HG03565 (cell line): ENCODE measurements at regions not wholly inside any gene's neighbourhood (a gene's known extent, or its start where the extent isn't known, plus 50 kb on each side); places are given as distances from the start of the nearest gene placed in this dataset.
"Not testable (repeated sequence)": the region's sequence is repeated elsewhere in the genome, so short reads cannot be mapped to it uniquely, and the experiment has no call there.

ENCODE experiments used
- ATAC-seq: cut with Tn5 transposase; IDR thresholded peaks from one replicate; pipeline ENCODE4 v1.9.1; 2021; ENCODE audit warnings: mild to moderate bottlenecking, moderate library complexity; ENCODE audit not compliant: unreplicated experiment

GRCh38 chr10:71015674-71016073 lies 127.3 kb upstream of the PCBD1 start:
- ATAC-seq = no peak

GRCh38 chr10:71020061-71020460 lies 131.7 kb upstream of the PCBD1 start:
- ATAC-seq = not testable (repeated sequence)

- no peak for ATAC-seq
These were observed 133.0 kb upstream of the PCBD1 start for GRCh38 chr10:71021402-71021801.

GRCh38 chr10:71023704-71024283 lies 135.4 kb upstream of the PCBD1 start:
- ATAC-seq = no peak

GRCh38 chr10:71024490-71024889 lies 136.1 kb upstream of the PCBD1 start:
- no peak for ATAC-seq

- no peak for ATAC-seq
These were observed 137.2 kb upstream of the PCBD1 start for GRCh38 chr10:71025535-71025934.

- ATAC-seq = no peak
These were observed 139.7 kb upstream of the PCBD1 start for GRCh38 chr10:71028066-71028465.

- ATAC-seq = no peak
These were observed 141.1 kb upstream of the PCBD1 start for GRCh38 chr10:71029411-71029892.

- ATAC-seq = no peak
These were observed 141.5 kb upstream of the PCBD1 start for GRCh38 chr10:71029907-71030306.

- no peak for ATAC-seq
These were observed 142.7 kb upstream of the PCBD1 start for GRCh38 chr10:71031026-71031425.

GRCh38 chr10:71031603-71032002 lies 143.2 kb upstream of the PCBD1 start:
- no peak for ATAC-seq

GRCh38 chr10:71032887-71033286 lies 144.5 kb upstream of the PCBD1 start:
- ATAC-seq = no peak

- ATAC-seq = no peak
These were observed 145.1 kb upstream of the PCBD1 start for GRCh38 chr10:71033396-71033980.

- no peak for ATAC-seq
These were observed 147.3 kb upstream of the PCBD1 start for GRCh38 chr10:71035511-71036296.

GRCh38 chr10:71036297-71036966 lies 148.1 kb upstream of the PCBD1 start:
- ATAC-seq = no peak

GRCh38 chr10:71038091-71038633 lies 149.8 kb upstream of the PCBD1 start:
- ATAC-seq = no peak

GRCh38 chr10:71038921-71039320 lies 150.6 kb upstream of the PCBD1 start:
- ATAC-seq = no peak

GRCh38 chr10:71039551-71039950 lies 151.2 kb upstream of the PCBD1 start:
- no peak for ATAC-seq

GRCh38 chr10:71040343-71040742 lies 152.0 kb upstream of the PCBD1 start:
- ATAC-seq = no peak

GRCh38 chr10:71040846-71041605 lies 152.7 kb upstream of the PCBD1 start:
- ATAC-seq = no peak

- no peak for ATAC-seq
These were observed 153.9 kb upstream of the PCBD1 start for GRCh38 chr10:71042216-71042615.
